Heart left ventricle (tissue), 13 donors: ENCODE measurements at regions not wholly inside any gene's neighbourhood (a gene's known extent, or its start where the extent isn't known, plus 50 kb on each side); places are given as distances from the start of the nearest gene placed in this dataset.

Experiments used
- POLR2A ChIP-seq, 2 donors: fragments of 450-650 bp; IDR thresholded peaks; one replicate each; pipeline ENCODE4 v1.6.1; 2017; ENCODE audit warnings: antibody characterized with exemption in 2 of 2, mild to moderate bottlenecking in 2 of 2, moderate library complexity in 2 of 2
- TF ChIP-seq, protein P1 (sequence below), 12 donors: fragments of 200-600 bp; sonication (generic) in 4 of 12; IDR thresholded peaks; one replicate each; pipeline versions ENCODE4 v1.5.0 to v1.8.0; 2018 to 2022; ENCODE audit warnings: antibody characterized with exemption in 12 of 12, mild to moderate bottlenecking in 5 of 12
- donor health status: ischemic (EF 13 %, LVEDD 7.1; RV severe dilation, severe dysfunction).
- donor health status: DM: no; HTN: yes; CAD: no.
- donor health status: DM: no; HTN: no; CAD: no.
- donor health status: ischemic (EF 25% LVEDD 6.9; RV normal size, moderate dysfunction).
- donor health status: ischemic (EF 25% LVEDD 5.7; RV mildly dilated, moderate dysfunction).
- donor health status: ischemic (EF 35%, LVEDD 5.7; RV mildly dilated, moderate dysfunction).
- donor health status: nonischemic (EF 11% LVEDD 7.7; RV severe dilation, severe dysfunction).
- donor health status: DM: yes; HTN: yes; CAD: no.
- donor health status: PGD.
- donor health status: ischemic (EF 29% LVEDD 5.4; RV normal size, mild dysfunction).
- donor health status: nonischemic (EF 23%, LVEDD 6.1; RV moderate dilation, normal function).

DNA sequence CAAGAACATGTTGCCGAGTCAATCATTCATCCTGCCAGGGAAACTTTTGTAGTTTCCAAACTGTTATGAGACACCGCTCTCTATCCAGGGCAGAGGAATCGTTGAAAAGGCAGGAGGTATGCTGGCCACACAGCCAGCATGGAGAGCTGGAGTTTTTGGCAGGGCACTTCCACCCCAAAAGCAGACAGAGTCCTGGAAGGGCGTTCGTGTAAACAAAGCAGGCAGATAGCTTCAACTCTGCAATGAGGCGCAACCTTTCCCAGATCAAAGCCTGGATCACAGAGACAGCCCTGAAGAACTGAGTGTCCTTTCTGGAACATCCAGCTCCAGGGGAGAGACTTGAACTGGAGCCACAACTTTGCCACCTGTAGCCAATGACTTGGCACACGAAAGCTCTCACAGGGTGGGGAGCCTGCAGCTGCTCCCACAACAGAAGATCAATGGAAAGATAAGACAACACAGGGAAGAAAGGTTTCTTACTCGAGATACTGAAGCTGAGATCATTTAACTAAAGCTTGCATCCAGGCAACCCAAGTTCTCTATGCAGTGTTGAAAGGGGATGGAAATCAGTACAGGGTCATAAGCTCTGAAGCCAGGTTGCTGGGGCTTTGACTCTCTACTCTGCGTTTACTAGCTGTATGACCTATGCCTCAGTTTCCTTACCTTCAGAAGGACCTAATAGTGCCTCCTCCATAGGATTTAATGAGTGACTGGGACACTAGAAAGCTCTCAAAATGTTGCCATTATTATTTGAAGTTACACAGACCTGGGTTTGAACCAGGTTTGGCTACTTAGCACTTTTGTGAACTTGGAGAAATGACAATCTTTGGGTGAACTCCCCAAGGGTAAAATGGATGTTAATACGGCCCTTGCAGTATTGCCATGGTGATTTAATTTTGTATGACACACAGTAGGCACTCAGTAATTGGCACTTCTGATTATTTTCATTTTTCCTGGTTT, 434.8 kb upstream of the NPVF start:
- TF ChIP-seq, protein P1, sequence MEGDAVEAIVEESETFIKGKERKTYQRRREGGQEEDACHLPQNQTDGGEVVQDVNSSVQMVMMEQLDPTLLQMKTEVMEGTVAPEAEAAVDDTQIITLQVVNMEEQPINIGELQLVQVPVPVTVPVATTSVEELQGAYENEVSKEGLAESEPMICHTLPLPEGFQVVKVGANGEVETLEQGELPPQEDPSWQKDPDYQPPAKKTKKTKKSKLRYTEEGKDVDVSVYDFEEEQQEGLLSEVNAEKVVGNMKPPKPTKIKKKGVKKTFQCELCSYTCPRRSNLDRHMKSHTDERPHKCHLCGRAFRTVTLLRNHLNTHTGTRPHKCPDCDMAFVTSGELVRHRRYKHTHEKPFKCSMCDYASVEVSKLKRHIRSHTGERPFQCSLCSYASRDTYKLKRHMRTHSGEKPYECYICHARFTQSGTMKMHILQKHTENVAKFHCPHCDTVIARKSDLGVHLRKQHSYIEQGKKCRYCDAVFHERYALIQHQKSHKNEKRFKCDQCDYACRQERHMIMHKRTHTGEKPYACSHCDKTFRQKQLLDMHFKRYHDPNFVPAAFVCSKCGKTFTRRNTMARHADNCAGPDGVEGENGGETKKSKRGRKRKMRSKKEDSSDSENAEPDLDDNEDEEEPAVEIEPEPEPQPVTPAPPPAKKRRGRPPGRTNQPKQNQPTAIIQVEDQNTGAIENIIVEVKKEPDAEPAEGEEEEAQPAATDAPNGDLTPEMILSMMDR (IDR thresholded peaks at IDR 0.05), result no peak
- TF ChIP-seq POLR2A (IDR thresholded peaks at IDR 0.05), result no peak
